ENCODE measurements at regions not wholly inside any gene's neighbourhood (a gene's known extent, or its start where the extent isn't known, plus 50 kb on each side); places are given as distances from the start of the nearest gene placed in this dataset.

DNA sequence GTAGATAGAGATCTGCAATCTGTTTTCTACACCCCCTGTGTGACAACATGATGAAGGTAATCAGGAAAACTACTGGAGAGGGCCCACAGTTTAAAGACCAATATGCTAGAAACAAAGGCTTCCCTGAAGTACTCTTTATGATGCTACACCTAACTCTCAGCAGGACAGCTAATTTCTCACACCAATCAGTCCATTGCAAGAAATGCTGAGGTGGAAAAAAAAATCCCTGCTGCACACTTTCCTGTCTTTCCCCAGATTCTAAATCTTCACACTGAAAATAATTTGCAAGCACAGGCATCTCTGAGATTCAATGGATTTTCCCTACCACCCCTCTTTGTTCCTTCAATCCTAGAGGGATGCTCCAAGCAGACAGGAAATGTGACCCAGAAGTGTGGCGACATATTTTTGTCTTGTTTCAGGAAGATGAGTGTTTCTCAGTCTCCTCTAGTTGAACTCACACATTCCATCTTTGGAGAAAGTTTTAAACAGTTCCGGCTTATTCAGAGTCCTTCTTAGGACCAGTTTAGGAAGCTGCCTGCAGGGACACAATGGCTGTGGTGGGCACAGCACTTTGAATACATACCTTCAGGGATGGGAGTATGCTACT is 671.6 kb downstream of the DIAPH3 start:
- DNase-seq (ENCODE audit: low read depth, low spot score) = no peak
- no peak overlapping the region for H3K4me3 Mint-ChIP-seq
- no peaks in the 10 kb centered on the region for H3K27me3 Mint-ChIP-seq (ENCODE audit: low read depth)
- TF ChIP-seq, protein P1, sequence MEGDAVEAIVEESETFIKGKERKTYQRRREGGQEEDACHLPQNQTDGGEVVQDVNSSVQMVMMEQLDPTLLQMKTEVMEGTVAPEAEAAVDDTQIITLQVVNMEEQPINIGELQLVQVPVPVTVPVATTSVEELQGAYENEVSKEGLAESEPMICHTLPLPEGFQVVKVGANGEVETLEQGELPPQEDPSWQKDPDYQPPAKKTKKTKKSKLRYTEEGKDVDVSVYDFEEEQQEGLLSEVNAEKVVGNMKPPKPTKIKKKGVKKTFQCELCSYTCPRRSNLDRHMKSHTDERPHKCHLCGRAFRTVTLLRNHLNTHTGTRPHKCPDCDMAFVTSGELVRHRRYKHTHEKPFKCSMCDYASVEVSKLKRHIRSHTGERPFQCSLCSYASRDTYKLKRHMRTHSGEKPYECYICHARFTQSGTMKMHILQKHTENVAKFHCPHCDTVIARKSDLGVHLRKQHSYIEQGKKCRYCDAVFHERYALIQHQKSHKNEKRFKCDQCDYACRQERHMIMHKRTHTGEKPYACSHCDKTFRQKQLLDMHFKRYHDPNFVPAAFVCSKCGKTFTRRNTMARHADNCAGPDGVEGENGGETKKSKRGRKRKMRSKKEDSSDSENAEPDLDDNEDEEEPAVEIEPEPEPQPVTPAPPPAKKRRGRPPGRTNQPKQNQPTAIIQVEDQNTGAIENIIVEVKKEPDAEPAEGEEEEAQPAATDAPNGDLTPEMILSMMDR (conservative IDR thresholded peaks at IDR 0.05) = no peak
- no peaks in the 10 kb centered on the region for H3K36me3 Mint-ChIP-seq (ENCODE audit: low read depth)
- H3K9me3 Mint-ChIP-seq = peaks cover 2% of the 10 kb centered on the region
- H3K27ac Mint-ChIP-seq (ENCODE audit: unreplicated experiment) = no peak overlapping the region
- H3K4me1 Mint-ChIP-seq = peaks cover 3% of the 10 kb centered on the region

DNA sequence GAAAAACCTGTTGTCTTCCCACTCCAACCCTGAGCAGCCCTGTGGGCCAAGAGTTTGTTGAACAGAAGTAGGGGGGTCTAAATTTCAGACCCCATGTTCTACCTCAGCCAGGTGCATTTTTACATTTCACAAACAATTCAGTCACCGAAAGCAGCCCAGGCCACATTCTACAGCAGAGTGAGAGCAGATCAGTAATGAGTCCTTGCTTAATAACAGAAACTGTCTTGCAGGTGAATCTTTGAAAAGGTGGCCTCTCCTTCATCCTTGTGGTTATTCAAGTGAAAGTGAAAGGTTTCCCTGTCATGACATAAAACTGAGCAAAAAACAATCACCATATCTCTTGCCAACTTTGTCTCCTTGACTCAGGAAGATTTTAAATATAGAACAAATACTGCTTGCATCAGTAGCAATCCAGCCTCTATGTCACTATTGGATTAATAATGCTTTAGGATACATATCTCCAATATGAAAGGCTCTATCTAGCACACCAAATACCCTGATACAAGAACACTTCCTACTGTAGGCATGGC is 670.2 kb downstream of the DIAPH3 start:
- Mint-ChIP-seq H3K27ac (ENCODE audit: unreplicated experiment) (no peak overlapping the region), H3K36me3 (ENCODE audit: low read depth) (no peaks in the 10 kb centered on the region), H3K27me3 (ENCODE audit: low read depth) (no peaks in the 10 kb centered on the region), H3K9me3 (no peaks in the 10 kb centered on the region), H3K4me1 (peaks cover 3% of the 10 kb centered on the region), H3K4me3 (no peak overlapping the region)
- TF ChIP-seq, protein P1 (conservative IDR thresholded peaks at IDR 0.05) = no peak
- no peak for DNase-seq (ENCODE audit: low read depth, low spot score)

DNA sequence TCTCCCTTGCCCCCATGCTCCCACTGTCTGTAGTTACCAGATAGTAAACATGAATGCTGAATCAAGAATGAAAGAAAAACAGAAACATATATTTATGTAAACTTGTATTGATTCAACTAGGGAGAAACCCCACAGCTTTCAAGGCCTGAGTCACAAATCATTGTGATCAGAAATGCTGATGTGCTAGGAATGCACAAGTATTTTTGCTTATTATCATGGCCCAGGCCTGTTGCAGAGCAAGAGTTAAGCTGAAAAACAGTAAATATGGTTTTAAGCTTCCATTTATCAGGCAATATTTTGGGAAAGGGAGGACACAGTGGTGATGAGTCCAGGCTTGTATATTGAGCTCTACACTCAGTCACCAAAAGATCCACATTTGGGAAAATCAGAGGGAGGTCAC is 669.6 kb downstream of the DIAPH3 start:
- H3K36me3 Mint-ChIP-seq (ENCODE audit: low read depth) = no peaks in the 10 kb centered on the region
- no peaks in the 10 kb centered on the region for H3K27me3 Mint-ChIP-seq (ENCODE audit: low read depth)
- H3K27ac Mint-ChIP-seq (ENCODE audit: unreplicated experiment) = no peak overlapping the region
- TF ChIP-seq, protein P1 (conservative IDR thresholded peaks at IDR 0.05) = no peak
- H3K9me3 Mint-ChIP-seq = no peaks in the 10 kb centered on the region
- peaks cover 3% of the 10 kb centered on the region for H3K4me1 Mint-ChIP-seq
- no peak for DNase-seq (ENCODE audit: low read depth, low spot score)
- no peak overlapping the region for H3K4me3 Mint-ChIP-seq

DNA sequence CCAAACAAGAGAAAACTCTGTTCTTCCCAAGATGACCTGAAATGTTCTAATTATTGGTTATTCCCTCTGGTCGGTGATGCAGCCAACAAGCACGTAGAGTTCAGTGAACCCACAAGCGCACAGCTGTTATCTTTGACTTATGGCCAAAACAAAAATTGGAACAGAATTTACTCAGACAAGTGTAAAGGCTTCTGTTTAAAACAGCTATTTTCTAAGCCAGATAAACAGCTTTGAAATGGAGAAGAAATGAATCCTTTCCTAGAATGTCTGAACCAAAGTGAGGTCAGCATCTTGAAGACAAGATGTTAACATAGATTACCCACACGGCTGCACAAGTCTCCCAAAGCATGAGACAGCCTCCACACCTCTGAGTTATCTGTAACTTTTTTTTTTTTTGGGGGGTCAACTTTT is 669.2 kb downstream of the DIAPH3 start:
- no peak overlapping the region for H3K4me3 Mint-ChIP-seq
- H3K27me3 Mint-ChIP-seq (ENCODE audit: low read depth) = no peaks in the 10 kb centered on the region
- no peak for DNase-seq (ENCODE audit: low read depth, low spot score)
- TF ChIP-seq, protein P1 (conservative IDR thresholded peaks at IDR 0.05) = no peak
- H3K9me3 Mint-ChIP-seq = no peaks in the 10 kb centered on the region
- H3K36me3 Mint-ChIP-seq (ENCODE audit: low read depth) = no peaks in the 10 kb centered on the region
- no peak overlapping the region for H3K27ac Mint-ChIP-seq (ENCODE audit: unreplicated experiment)
- peaks cover 3% of the 10 kb centered on the region for H3K4me1 Mint-ChIP-seq

DNA sequence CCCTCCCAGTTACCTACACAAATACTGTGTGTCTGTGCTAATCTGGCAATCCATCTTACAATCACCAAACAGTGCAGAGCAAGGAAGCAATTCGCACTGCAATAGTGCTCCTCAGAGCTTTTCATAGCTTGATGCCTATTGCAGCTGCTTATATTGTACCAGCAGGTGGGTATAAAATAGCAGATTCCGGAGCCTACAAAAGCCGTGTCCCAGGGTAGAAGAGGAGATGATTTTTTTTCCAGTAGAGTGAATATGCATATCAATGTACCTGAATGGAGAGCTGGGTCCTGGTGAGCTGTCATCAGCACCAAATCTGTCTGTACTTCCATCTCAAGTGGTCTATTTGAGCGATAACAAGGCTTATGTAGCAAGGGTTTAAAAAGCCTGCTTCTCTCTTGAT is 668.4 kb downstream of the DIAPH3 start:
- DNase-seq (ENCODE audit: low read depth, low spot score) = no peak
- no peaks in the 10 kb centered on the region for H3K27me3 Mint-ChIP-seq (ENCODE audit: low read depth)
- no peaks in the 10 kb centered on the region for H3K9me3 Mint-ChIP-seq
- no peaks in the 10 kb centered on the region for H3K36me3 Mint-ChIP-seq (ENCODE audit: low read depth)
- no peak overlapping the region for H3K4me3 Mint-ChIP-seq
- TF ChIP-seq, protein P1 (conservative IDR thresholded peaks at IDR 0.05) = no peak
- peaks cover 3% of the 10 kb centered on the region for H3K4me1 Mint-ChIP-seq
- H3K27ac Mint-ChIP-seq (ENCODE audit: unreplicated experiment) = no peak overlapping the region
